GM12878 (cell line): ENCODE measurements at regions not wholly inside any gene's neighbourhood (a gene's known extent, or its start where the extent isn't known, plus 50 kb on each side); places are given as distances from the start of the nearest gene placed in this dataset.

Experiments used
- ATAC-seq: fragments of 200-7000 bp; cut with Tn5 transposase; 3 replicates; pipeline ENCODE4 v1.9.1; 2020; ENCODE audit warnings: mild to moderate bottlenecking, moderate library complexity
- BruUV-seq: library from RNA; stranded (reverse); fragments of 400-500 nt; replicated peaks from 2 replicates; lab custom pipeline; 2021; lab: Mats Ljungman, UMichigan
- CTCF ChIA-PET: fragments of 300-600 bp; sonication (Branson Sonifier 250); formaldehyde crosslinking; extraction: SDS; loops from one replicate; lab custom pipeline; 2021; ENCODE audit warnings: inconsistent platforms; lab: Yijun Ruan, JAX
- POLR2A ChIA-PET: fragments of 350-600 bp; formaldehyde crosslinking; extraction: SDS; loops from one replicate; lab custom pipeline; 2021; ENCODE audit warnings: inconsistent platforms; lab: Charles Lee
- RAD21 ChIA-PET: fragments of 300-600 bp; sonication (Branson Sonifier 250); formaldehyde crosslinking; loops from one replicate; lab custom pipeline; 2023; ENCODE audit warnings: antibody characterized with exemption; ENCODE audit not compliant: unreplicated experiment; lab: Charles Lee
- SMC1A ChIA-PET: fragments of 300-600 bp; sonication (Branson Sonifier 250); formaldehyde crosslinking; loops from one replicate; lab custom pipeline; 2023; ENCODE audit not compliant: unreplicated experiment, uncharacterized antibody; lab: Charles Lee
- DNase-seq: peaks from one replicate; pipeline ENCODE4 v3.0.0-alpha.2; 2011; ENCODE audit warnings: low read depth, low spot score
- FAIRE-seq: peaks from 3 replicates; lab custom pipeline; 2011; peaks lifted over from hg19 to GRCh38; lab: Jason Lieb, UNC
- H2AFZ ChIP-seq: 2 replicates; pipeline ENCODE4 v1.6.0; 2011; ENCODE audit warnings: low read depth, low read length, control low read depth; ENCODE audit not compliant: control insufficient read depth
- H3K27ac ChIP-seq: 2 replicates; pipeline ENCODE4 v1.5.1; 2011; ENCODE audit warnings: control low read depth; ENCODE audit not compliant: control insufficient read depth, insufficient read depth
- H3K27me3 ChIP-seq, 2 experiments: replicated peaks in 1 of 2; 2 replicates each; pipeline versions ENCODE4 v1.6.0 to v1.6.1; 2011; ENCODE audit warnings: low read length in 1 of 2; ENCODE audit not compliant: control insufficient read depth in 2 of 2, insufficient read depth in 2 of 2
- H3K36me3 ChIP-seq, 2 experiments: 2 replicates each; pipeline ENCODE4 v1.5.1; 2011; ENCODE audit warnings: low read length in 1 of 2; ENCODE audit not compliant: control insufficient read depth in 2 of 2, insufficient read depth in 2 of 2
- H3K4me1 ChIP-seq: 2 replicates; pipeline ENCODE4 v1.6.1; 2011; ENCODE audit warnings: mild to moderate bottlenecking, low read length, moderate library complexity, mixed read lengths; ENCODE audit not compliant: control insufficient read depth, insufficient read depth
- H3K4me2 ChIP-seq: 2 replicates; pipeline ENCODE4 v1.6.0; 2011; ENCODE audit warnings: control low read depth; ENCODE audit not compliant: control insufficient read depth, insufficient read depth
- H3K4me3 ChIP-seq: fragments of 200-600 bp; sonication (generic); 2 replicates; pipeline ENCODE4 v1.5.1; 2016
- H3K79me2 ChIP-seq: 2 replicates; pipeline ENCODE4 v1.6.0; 2011; ENCODE audit warnings: low read length; ENCODE audit not compliant: control insufficient read depth, insufficient read depth
- H3K9ac ChIP-seq: 2 replicates; pipeline ENCODE4 v1.8.0; 2011; ENCODE audit warnings: low read length, control low read depth, mixed read lengths; ENCODE audit not compliant: control insufficient read depth, insufficient read depth
- H3K9me3 ChIP-seq: replicated peaks from 3 replicates; pipeline ENCODE4 v1.5.1; 2011; ENCODE audit warnings: mild to moderate bottlenecking, low read length; ENCODE audit not compliant: control insufficient read depth, insufficient read depth
- H4K20me1 ChIP-seq: 2 replicates; pipeline ENCODE4 v1.6.0; 2011; ENCODE audit not compliant: control insufficient read depth, insufficient read depth
- ATF7 ChIP-seq: fragments of 450-650 bp; IDR thresholded peaks from 2 replicates; pipeline ENCODE4 v1.6.1; 2016; ENCODE audit warnings: low read depth, mild to moderate bottlenecking
- CBX3 ChIP-seq: fragments of 200-600 bp; sonication (generic); IDR thresholded peaks from 2 replicates; pipeline ENCODE4 v1.6.1; 2016; ENCODE audit warnings: low read depth, borderline replicate concordance
- CHD1 ChIP-seq: IDR thresholded peaks from 2 replicates; pipeline ENCODE4 v1.6.1; 2012; ENCODE audit warnings: low read depth, low read length, improper control_type of control experiment
- FOXK2 ChIP-seq: fragments of 450-650 bp; IDR thresholded peaks from 2 replicates; pipeline ENCODE4 v1.6.1; 2017; ENCODE audit warnings: mild to moderate bottlenecking, moderate library complexity
- FOXM1 ChIP-seq: IDR thresholded peaks from 2 replicates; pipeline ENCODE4 v1.6.1; 2012; ENCODE audit warnings: low read depth, mild to moderate bottlenecking, inconsistent platforms, low read length, moderate library complexity
- GABPA ChIP-seq: IDR thresholded peaks from 2 replicates; pipeline ENCODE4 v1.6.1; 2014; ENCODE audit warnings: antibody characterized with exemption, low read depth, mild to moderate bottlenecking, inconsistent platforms
- IKZF2 ChIP-seq, 2 experiments: fragments of 450-650 bp; IDR thresholded peaks; 2 replicates each; pipeline ENCODE4 v1.6.1; 2017; ENCODE audit warnings: mild to moderate bottlenecking in 2 of 2, moderate library complexity in 2 of 2
- MEF2B ChIP-seq: fragments of 450-650 bp; IDR thresholded peaks from 2 replicates; pipeline ENCODE4 v1.6.1; 2018; ENCODE audit warnings: mild to moderate bottlenecking, moderate library complexity; ENCODE audit not compliant: partially characterized antibody, poor library complexity, severe bottlenecking
- NFXL1 ChIP-seq: fragments of 450-650 bp; IDR thresholded peaks from 2 replicates; pipeline ENCODE4 v1.6.1; 2017; ENCODE audit warnings: antibody characterized with exemption, mild to moderate bottlenecking, borderline replicate concordance
- NRF1 ChIP-seq: conservative IDR thresholded peaks from 2 replicates; pipeline ENCODE4 v1.6.1; 2011; ENCODE audit warnings: mild to moderate bottlenecking, low read depth, low read length, improper control_type of control experiment
- RAD21 ChIP-seq: IDR thresholded peaks from 2 replicates; pipeline ENCODE4 v1.6.1; 2011; ENCODE audit warnings: mild to moderate bottlenecking, low read depth, low read length, moderate library complexity; ENCODE audit not compliant: insufficient read depth
- SIX5 ChIP-seq: IDR thresholded peaks from 2 replicates; pipeline ENCODE4 v1.6.1; 2011; ENCODE audit warnings: mild to moderate bottlenecking, low read depth, low read length, moderate library complexity; ENCODE audit not compliant: severe bottlenecking
- SMC3 ChIP-seq: IDR thresholded peaks from 2 replicates; pipeline ENCODE4 v1.6.1; 2011; ENCODE audit warnings: low read length, improper control_type of control experiment, borderline replicate concordance
- SPI1 ChIP-seq: IDR thresholded peaks from 2 replicates; pipeline ENCODE4 v1.6.1; 2011; ENCODE audit warnings: low read depth, mild to moderate bottlenecking, low read length, moderate library complexity, borderline replicate concordance; ENCODE audit not compliant: insufficient read depth
- SREBF1 ChIP-seq: IDR thresholded peaks from 2 replicates; pipeline ENCODE4 v1.6.1; 2012; ENCODE audit warnings: mild to moderate bottlenecking, low read length
- ZNF384 ChIP-seq: IDR thresholded peaks from 2 replicates; pipeline ENCODE4 v1.6.1; 2012; ENCODE audit warnings: low read depth, mild to moderate bottlenecking, low read length, improper control_type of control experiment, borderline replicate concordance
- ZZZ3 ChIP-seq: IDR thresholded peaks from 2 replicates; pipeline ENCODE4 v1.6.1; 2011; ENCODE audit warnings: low read depth; ENCODE audit not compliant: control insufficient read depth, insufficient read length
- WGBS: methylation state at CpG from one replicate; pipeline ENCODE4 v1.1.6; 2016; ENCODE audit warnings: low lambda C conversion rate; ENCODE audit not compliant: insufficient replicate concordance, insufficient coverage; ENCODE audit errors: missing lambda C conversion rate; 5-methylcytosine and 5-hydroxymethylcytosine counted together
- in situ Hi-C: fragments of 300-500 bp; cut with MboI; formaldehyde crosslinking; loops from 9 replicates; pipeline ENCODE4 v1.14.3; 2018; ENCODE audit warnings: mixed read lengths
- intact Hi-C: fragments of 100-400 bp; cut with micrococcal nuclease; formaldehyde crosslinking; loops from one replicate; pipeline ENCODE4 v1.14.2; 2022; ENCODE audit not compliant: unreplicated experiment
- TF ChIP-seq, protein P1 (sequence below): IDR thresholded peaks from 2 replicates; pipeline ENCODE4 v1.6.1; 2011; ENCODE audit warnings: low read depth, low read length, improper control_type of control experiment, borderline replicate concordance
- TF ChIP-seq, protein P2 (sequence below): fragments of 450-650 bp; IDR thresholded peaks from 2 replicates; pipeline ENCODE4 v1.6.1; 2017; ENCODE audit warnings: mild to moderate bottlenecking
- TF ChIP-seq, protein P3 (sequence below): fragments of 450-650 bp; IDR thresholded peaks from 2 replicates; pipeline ENCODE4 v1.6.1; 2017; ENCODE audit warnings: antibody characterized with exemption, mild to moderate bottlenecking, moderate library complexity

DNA sequence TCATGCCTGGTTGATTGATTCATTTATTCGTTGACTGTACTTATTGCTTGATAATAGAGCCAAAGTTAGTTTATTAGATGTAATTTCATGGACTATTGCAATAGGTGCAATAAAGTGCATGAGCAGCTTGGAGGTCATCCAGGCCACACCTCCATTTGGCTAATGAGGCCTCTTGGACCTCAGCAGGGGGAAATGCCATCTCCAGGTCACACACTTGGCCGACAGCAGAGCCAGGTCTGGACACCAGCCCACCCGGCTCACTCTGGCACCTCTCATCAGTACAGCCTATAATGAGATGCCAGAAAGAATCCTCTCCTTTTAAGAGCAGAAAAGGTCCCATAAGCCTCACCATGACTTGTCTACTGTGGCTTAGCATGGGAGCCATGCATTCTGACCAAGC is 71.2 kb upstream of the AFF3 start (continued):
- no peak for TF ChIP-seq ZNF384
- no peak for TF ChIP-seq ZZZ3
- no peak for TF ChIP-seq GABPA
- TF ChIP-seq SMC3 = no peak
- TF ChIP-seq, all 136 proteins: peak for 0

DNA sequence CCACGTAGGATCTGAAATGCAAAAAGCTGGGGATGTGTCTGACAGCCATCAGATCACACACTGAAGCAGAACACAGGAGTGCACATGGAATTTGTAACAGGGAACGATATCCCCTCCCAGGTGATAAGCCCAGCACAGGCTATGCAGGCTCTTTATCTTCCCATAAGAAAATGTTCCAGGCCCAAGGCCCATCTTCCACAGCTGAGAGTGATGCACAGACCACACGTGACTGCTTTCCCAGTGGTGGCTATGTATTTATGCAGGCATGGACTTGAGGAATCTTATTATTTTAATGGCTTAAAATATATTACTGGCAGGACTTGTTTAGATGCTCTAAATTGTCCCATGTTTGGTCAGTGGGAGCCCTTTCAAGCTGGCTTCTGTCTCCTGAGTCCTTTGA is 70.5 kb upstream of the AFF3 start:
- no peaks in the 10 kb centered on the region for H3K36me3 ChIP-seq
- 0 out of 4 replicates have a peak, but pooled peaks cover 0 to 1% of the 10 kb centered on the region in 2 experiments for H3K27me3 ChIP-seq
- no peaks in the 10 kb centered on the region for H4K20me1 ChIP-seq
- in situ Hi-C loops = no loop called here
- no TSS peak for BruUV-seq
- ChIA-PET CTCF (no interaction called here), RAD21 (no interaction called here), SMC1A (no interaction called here), POLR2A (no interaction called here)
- H3K4me2 ChIP-seq = no peak overlapping the region
- no peak overlapping the region for H2AFZ ChIP-seq
- FAIRE-seq (no peak), DNase-seq (no peak), ATAC-seq (no peak)
- H3K4me1 ChIP-seq = no peaks in the 10 kb centered on the region
- TF ChIP-seq IKZF2 (IDR thresholded peaks at IDR 0.05) = no peak
- no peak for TF ChIP-seq RAD21
- no peak for TF ChIP-seq SPI1
- TF ChIP-seq NFXL1 = no peak
- no peak for TF ChIP-seq FOXK2
- no peak for TF ChIP-seq SMC3
- TF ChIP-seq CBX3 = no peak
- no peak for TF ChIP-seq MEF2B
- no peak for TF ChIP-seq SIX5
- TF ChIP-seq, protein P1, sequence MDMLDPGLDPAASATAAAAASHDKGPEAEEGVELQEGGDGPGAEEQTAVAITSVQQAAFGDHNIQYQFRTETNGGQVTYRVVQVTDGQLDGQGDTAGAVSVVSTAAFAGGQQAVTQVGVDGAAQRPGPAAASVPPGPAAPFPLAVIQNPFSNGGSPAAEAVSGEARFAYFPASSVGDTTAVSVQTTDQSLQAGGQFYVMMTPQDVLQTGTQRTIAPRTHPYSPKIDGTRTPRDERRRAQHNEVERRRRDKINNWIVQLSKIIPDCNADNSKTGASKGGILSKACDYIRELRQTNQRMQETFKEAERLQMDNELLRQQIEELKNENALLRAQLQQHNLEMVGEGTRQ = no peak
- TF ChIP-seq SREBF1 = no peak
- no peak for TF ChIP-seq FOXM1
- TF ChIP-seq NRF1 = no peak
- TF ChIP-seq, protein P2, sequence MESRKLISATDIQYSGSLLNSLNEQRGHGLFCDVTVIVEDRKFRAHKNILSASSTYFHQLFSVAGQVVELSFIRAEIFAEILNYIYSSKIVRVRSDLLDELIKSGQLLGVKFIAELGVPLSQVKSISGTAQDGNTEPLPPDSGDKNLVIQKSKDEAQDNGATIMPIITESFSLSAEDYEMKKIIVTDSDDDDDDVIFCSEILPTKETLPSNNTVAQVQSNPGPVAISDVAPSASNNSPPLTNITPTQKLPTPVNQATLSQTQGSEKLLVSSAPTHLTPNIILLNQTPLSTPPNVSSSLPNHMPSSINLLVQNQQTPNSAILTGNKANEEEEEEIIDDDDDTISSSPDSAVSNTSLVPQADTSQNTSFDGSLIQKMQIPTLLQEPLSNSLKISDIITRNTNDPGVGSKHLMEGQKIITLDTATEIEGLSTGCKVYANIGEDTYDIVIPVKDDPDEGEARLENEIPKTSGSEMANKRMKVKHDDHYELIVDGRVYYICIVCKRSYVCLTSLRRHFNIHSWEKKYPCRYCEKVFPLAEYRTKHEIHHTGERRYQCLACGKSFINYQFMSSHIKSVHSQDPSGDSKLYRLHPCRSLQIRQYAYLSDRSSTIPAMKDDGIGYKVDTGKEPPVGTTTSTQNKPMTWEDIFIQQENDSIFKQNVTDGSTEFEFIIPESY = no peak
- no peak for TF ChIP-seq CHD1
- no peak for TF ChIP-seq ATF7
- TF ChIP-seq, protein P3, sequence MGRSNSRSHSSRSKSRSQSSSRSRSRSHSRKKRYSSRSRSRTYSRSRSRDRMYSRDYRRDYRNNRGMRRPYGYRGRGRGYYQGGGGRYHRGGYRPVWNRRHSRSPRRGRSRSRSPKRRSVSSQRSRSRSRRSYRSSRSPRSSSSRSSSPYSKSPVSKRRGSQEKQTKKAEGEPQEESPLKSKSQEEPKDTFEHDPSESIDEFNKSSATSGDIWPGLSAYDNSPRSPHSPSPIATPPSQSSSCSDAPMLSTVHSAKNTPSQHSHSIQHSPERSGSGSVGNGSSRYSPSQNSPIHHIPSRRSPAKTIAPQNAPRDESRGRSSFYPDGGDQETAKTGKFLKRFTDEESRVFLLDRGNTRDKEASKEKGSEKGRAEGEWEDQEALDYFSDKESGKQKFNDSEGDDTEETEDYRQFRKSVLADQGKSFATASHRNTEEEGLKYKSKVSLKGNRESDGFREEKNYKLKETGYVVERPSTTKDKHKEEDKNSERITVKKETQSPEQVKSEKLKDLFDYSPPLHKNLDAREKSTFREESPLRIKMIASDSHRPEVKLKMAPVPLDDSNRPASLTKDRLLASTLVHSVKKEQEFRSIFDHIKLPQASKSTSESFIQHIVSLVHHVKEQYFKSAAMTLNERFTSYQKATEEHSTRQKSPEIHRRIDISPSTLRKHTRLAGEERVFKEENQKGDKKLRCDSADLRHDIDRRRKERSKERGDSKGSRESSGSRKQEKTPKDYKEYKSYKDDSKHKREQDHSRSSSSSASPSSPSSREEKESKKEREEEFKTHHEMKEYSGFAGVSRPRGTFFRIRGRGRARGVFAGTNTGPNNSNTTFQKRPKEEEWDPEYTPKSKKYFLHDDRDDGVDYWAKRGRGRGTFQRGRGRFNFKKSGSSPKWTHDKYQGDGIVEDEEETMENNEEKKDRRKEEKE = no peak
- intact Hi-C loops = no loop called here
- H3K79me2 ChIP-seq = no peaks in the 10 kb centered on the region
- H3K9me3 ChIP-seq = no peaks in the 10 kb centered on the region
- no peak overlapping the region for H3K27ac ChIP-seq
- no peak overlapping the region for H3K9ac ChIP-seq
- no peak overlapping the region for H3K4me3 ChIP-seq
- 0% methylated on average over 3 of the region's 3 CpGs for WGBS
